Thyroid gland (tissue), 4 donors: ENCODE measurements at regions not wholly inside any gene's neighbourhood (a gene's known extent, or its start where the extent isn't known, plus 50 kb on each side); places are given as distances from the start of the nearest gene placed in this dataset.

ENCODE experiments used
- CTCF ChIP-seq, 6 experiments: fragments of 200-600 bp in 3 of 6; fragments of 450-650 bp in 3 of 6; sonication (generic) in 3 of 6; IDR thresholded peaks; one replicate each; pipeline ENCODE4 v1.5.1; 2016 to 2019; ENCODE audit warnings: antibody characterized with exemption in 6 of 6, mild to moderate bottlenecking in 2 of 6, inconsistent platforms in 1 of 6, moderate library complexity in 1 of 6
- POLR2A ChIP-seq, 2 donors: fragments of 450-650 bp; IDR thresholded peaks; one replicate each; pipeline ENCODE4 v1.6.1; 2017; ENCODE audit warnings: antibody characterized with exemption in 2 of 2, mild to moderate bottlenecking in 2 of 2, moderate library complexity in 1 of 2

- TF ChIP-seq POLR2A (IDR thresholded peaks at IDR 0.05) (no peak), CTCF (IDR thresholded peaks at IDR 0.05) (no peak)
These were observed 84.0 kb upstream of the HAAO start for GRCh38 chr2:42876326-42876751.
